ENCODE measurements at regions not wholly inside any gene's neighbourhood (a gene's known extent, or its start where the extent isn't known, plus 50 kb on each side); places are given as distances from the start of the nearest gene placed in this dataset.

DNA sequence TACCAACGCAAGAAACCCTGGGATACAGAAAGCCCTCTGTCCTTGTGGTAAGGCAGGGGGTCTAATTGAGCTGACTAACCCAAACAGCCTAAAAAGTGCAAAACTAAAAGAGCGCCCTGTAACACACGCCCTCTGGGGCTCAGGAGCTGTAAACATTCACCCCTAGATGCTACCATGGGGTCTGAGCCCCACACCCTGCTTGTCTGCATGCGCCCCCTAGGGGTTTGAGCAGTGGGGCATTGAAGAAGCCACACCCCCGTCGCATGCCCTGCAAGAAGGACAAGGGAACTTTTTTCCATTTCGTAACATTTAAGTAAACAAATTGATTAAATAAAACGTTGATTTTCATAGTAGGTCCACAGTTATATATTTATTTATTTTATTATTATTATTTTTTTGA, 616.9 kb upstream of the MAN1A1 start:
- ChIA-PET POLR2A (ENCODE audit: unreplicated experiment) (no interaction called here), CTCF (no interaction called here)
- H3K4me3 ChIP-seq (ENCODE audit: insufficient read depth, low read depth, low read length) = no peak overlapping the region
- in situ Hi-C loops (cut with MboI; ENCODE audit: low sequenced_read_pairs) = no loop called here
- no peak overlapping the region for H4K8ac ChIP-seq (ENCODE audit: low read depth in 2 of 2, low read length in 2 of 2)
- no peak overlapping the region for H3K23ac ChIP-seq (ENCODE audit: low read depth, low read length)
- peaks cover 3% of the 10 kb centered on the region; the same call in 1 of the 2 replicates for H3K9me3 ChIP-seq (ENCODE audit: control insufficient read depth, insufficient read depth, low read length)
- BruUV-seq (replicated peaks) = no TSS peak
- no peaks in the 10 kb centered on the region for H3K9me1 ChIP-seq (ENCODE audit: insufficient read depth, low read length)
- ATAC-seq (ENCODE audit: low read depth) (no peak), DNase-seq (no peak)
- intact Hi-C loops (cut with micrococcal nuclease) = no loop called here
- no peak overlapping the region for H3K4ac ChIP-seq (ENCODE audit: low read depth, low read length)
- TF ChIP-seq MXI1 (IDR thresholded peaks at IDR 0.05; ENCODE audit: borderline replicate concordance, low read depth, low read length) (no peak), POLR2A (IDR thresholded peaks at IDR 0.05; ENCODE audit: low read depth, low read length) (no peak), USF2 (IDR thresholded peaks at IDR 0.05; ENCODE audit: low read depth, low read length) (no peak), MAFK (IDR thresholded peaks at IDR 0.05; ENCODE audit: low read depth, low read length) (no peak), RAD21 (IDR thresholded peaks at IDR 0.05; ENCODE audit: low read length) (no peak), CHD1 (IDR thresholded peaks at IDR 0.05; ENCODE audit: low read depth, low read length) (no peak)
- no peak overlapping the region for H2BK5ac ChIP-seq (ENCODE audit: low read depth, low read length, poor library complexity, severe bottlenecking)
- no peak overlapping the region for H3K4me2 ChIP-seq (ENCODE audit: low read depth, low read length)
- no peak overlapping the region for H2BK20ac ChIP-seq (ENCODE audit: low read depth, low read length)
- H4K20me1 ChIP-seq (ENCODE audit: insufficient read depth, low read length) = no peaks in the 10 kb centered on the region
- H2AK9ac ChIP-seq (replicated peaks; ENCODE audit: low read depth, low read length, poor library complexity) = no peak overlapping the region
- H2AFZ ChIP-seq (replicated peaks; ENCODE audit: low read length, poor library complexity) = no peak overlapping the region
- H3K36me3 ChIP-seq (ENCODE audit: control insufficient read depth, insufficient read depth, low read length) = no peaks in the 10 kb centered on the region
- no peaks in the 10 kb centered on the region for H3K4me1 ChIP-seq (ENCODE audit: control insufficient read depth, insufficient read depth, low read length)
- no peak overlapping the region for H3K18ac ChIP-seq (ENCODE audit: low read depth, low read length)
- no peak overlapping the region for H2AK5ac ChIP-seq (ENCODE audit: low read depth, low read length)
- H2BK15ac ChIP-seq (ENCODE audit: low read depth, low read length) = no peak overlapping the region
- H4K5ac ChIP-seq (ENCODE audit: low read depth, low read length) = no peak overlapping the region
- WGBS, 2 experiments (ENCODE audit: extremely low coverage in 2 of 2, insufficient read length in 1 of 2) = no CpG with 5 or more reads among the region's 8 CpGs
- no peak overlapping the region for H3K14ac ChIP-seq (replicated peaks; ENCODE audit: low read depth, low read length)
- H3K27ac ChIP-seq (ENCODE audit: insufficient read depth, low read length) = no peak overlapping the region
- dilution Hi-C loops (cut with HindIII; ENCODE audit: low sequenced_read_pairs, unreplicated experiment) = no loop called here
- H3K56ac ChIP-seq (ENCODE audit: extremely low read depth, insufficient read depth, low read length) = no peak overlapping the region
- H3K27me3 ChIP-seq (ENCODE audit: control insufficient read depth, insufficient read depth, low read length) = no peaks in the 10 kb centered on the region
- no peak overlapping the region for H3K9ac ChIP-seq (ENCODE audit: low read depth, low read length)
- no peaks in the 10 kb centered on the region for H3K79me1 ChIP-seq (ENCODE audit: low read depth in 1 of 2, low read length in 2 of 2)
- H4K91ac ChIP-seq (ENCODE audit: insufficient read depth, low read depth, low read length) = no peak overlapping the region
- no peak overlapping the region for H2BK120ac ChIP-seq (ENCODE audit: low read depth, low read length)

Measured in IMR-90 (cell line).